Mesenchymal stem cell (in vitro differentiated cells and primary cell): ENCODE measurements at regions not wholly inside any gene's neighbourhood (a gene's known extent, or its start where the extent isn't known, plus 50 kb on each side); places are given as distances from the start of the nearest gene placed in this dataset.

Experiments used
- DNase-seq: peaks from one replicate; pipeline ENCODE4 v3.0.0-alpha.2; 2013
- H2AFZ ChIP-seq: one replicate; pipeline ENCODE4 v1.6.1; 2013; ENCODE audit warnings: low read depth, mild to moderate bottlenecking, control low read depth, inconsistent platforms, low read length, moderate library complexity
- H2AK5ac ChIP-seq: 2 replicates; pipeline ENCODE4 v1.6.1; 2013; ENCODE audit warnings: low read length, moderate library complexity, mild to moderate bottlenecking, inconsistent platforms; ENCODE audit not compliant: severe bottlenecking
- H2BK120ac ChIP-seq: one replicate; pipeline ENCODE4 v1.6.1; 2013; ENCODE audit warnings: low read depth, mild to moderate bottlenecking, inconsistent platforms, low read length, moderate library complexity
- H2BK12ac ChIP-seq, 2 experiments: one replicate each; pipeline ENCODE4 v1.6.1; 2013; ENCODE audit warnings: inconsistent platforms in 2 of 2, low read length in 2 of 2, mild to moderate bottlenecking in 2 of 2, moderate library complexity in 2 of 2, control low read depth in 1 of 2
- H2BK15ac ChIP-seq: one replicate; pipeline ENCODE4 v1.6.1; 2013; ENCODE audit warnings: mild to moderate bottlenecking, low read depth, inconsistent platforms; ENCODE audit not compliant: poor library complexity, severe bottlenecking
- H2BK5ac ChIP-seq: 2 replicates; pipeline ENCODE4 v1.6.1; 2013; ENCODE audit warnings: low read depth, mild to moderate bottlenecking, low read length, control low read depth, inconsistent platforms; ENCODE audit not compliant: poor library complexity, severe bottlenecking
- H3K14ac ChIP-seq, 2 experiments: one replicate each; pipeline ENCODE4 v1.6.1; 2013; ENCODE audit warnings: inconsistent platforms in 2 of 2, low read length in 2 of 2, control low read depth in 1 of 2, mild to moderate bottlenecking in 1 of 2, moderate library complexity in 1 of 2
- H3K18ac ChIP-seq, 2 experiments: one replicate each; pipeline ENCODE4 v1.6.1; 2013; ENCODE audit warnings: inconsistent platforms in 2 of 2, low read length in 2 of 2, control low read depth in 1 of 2, low read depth in 1 of 2, mild to moderate bottlenecking in 1 of 2
- H3K23ac ChIP-seq, 2 experiments: one replicate each; pipeline ENCODE4 v1.6.1; 2013; ENCODE audit warnings: inconsistent platforms in 2 of 2, low read length in 2 of 2, mild to moderate bottlenecking in 2 of 2, moderate library complexity in 2 of 2, control low read depth in 1 of 2
- H3K27ac ChIP-seq: 2 replicates; pipeline ENCODE4 v1.5.1; 2013; ENCODE audit warnings: mild to moderate bottlenecking, moderate library complexity, low read length, control low read depth, inconsistent platforms; ENCODE audit not compliant: poor library complexity, severe bottlenecking
- H3K27me3 ChIP-seq, 2 experiments: 2 replicates each; pipeline versions ENCODE4 v1.6.1 to v1.7.0; 2013; ENCODE audit warnings: low read length in 2 of 2, mild to moderate bottlenecking in 2 of 2, moderate library complexity in 2 of 2, control low read depth in 1 of 2, inconsistent platforms in 1 of 2; ENCODE audit not compliant: control insufficient read depth in 1 of 2, insufficient read depth in 1 of 2
- H3K36me3 ChIP-seq, 2 experiments: 2 replicates each; pipeline versions ENCODE4 v1.6.1 to v1.7.0; 2013; ENCODE audit warnings: low read length in 2 of 2, control low read depth in 1 of 2, inconsistent platforms in 1 of 2, low read depth in 1 of 2, mild to moderate bottlenecking in 1 of 2; ENCODE audit not compliant: insufficient read depth in 2 of 2, control insufficient read depth in 1 of 2
- H3K4ac ChIP-seq, 2 experiments: one replicate each; pipeline ENCODE4 v1.6.1; 2013; ENCODE audit warnings: inconsistent platforms in 2 of 2, low read length in 2 of 2, mild to moderate bottlenecking in 2 of 2, moderate library complexity in 2 of 2, control low read depth in 1 of 2, low read depth in 1 of 2
- H3K4me1 ChIP-seq: 2 replicates; pipeline ENCODE4 v1.6.1; 2013; ENCODE audit warnings: low read depth, low read length, control low read depth; ENCODE audit not compliant: control insufficient read depth, insufficient read depth
- H3K4me2 ChIP-seq: 2 replicates; pipeline ENCODE4 v1.6.1; 2013; ENCODE audit warnings: low read length, mild to moderate bottlenecking, inconsistent platforms; ENCODE audit not compliant: poor library complexity, severe bottlenecking
- H3K4me3 ChIP-seq, 2 experiments: 2 replicates each; pipeline versions ENCODE4 v1.5.1 to v1.7.0; 2013; ENCODE audit warnings: low read length in 2 of 2, mild to moderate bottlenecking in 2 of 2, control low read depth in 1 of 2, low read depth in 1 of 2; ENCODE audit not compliant: insufficient read depth in 1 of 2
- H3K79me1 ChIP-seq: replicated peaks from 2 replicates; pipeline ENCODE4 v1.6.1; 2013; ENCODE audit warnings: mild to moderate bottlenecking, control low read depth, low read length, inconsistent platforms; ENCODE audit not compliant: poor library complexity, severe bottlenecking
- H3K9ac ChIP-seq: 2 replicates; pipeline ENCODE4 v1.7.0; 2013; ENCODE audit warnings: mild to moderate bottlenecking, low read length, moderate library complexity
- H3K9me3 ChIP-seq: 2 replicates; pipeline ENCODE4 v1.7.0; 2013; ENCODE audit warnings: mild to moderate bottlenecking, low read length; ENCODE audit not compliant: control insufficient read depth
- H4K8ac ChIP-seq: one replicate; pipeline ENCODE4 v1.6.1; 2013; ENCODE audit warnings: inconsistent platforms, mild to moderate bottlenecking, low read length, moderate library complexity
- H4K91ac ChIP-seq: one replicate; pipeline ENCODE4 v1.6.1; 2013; ENCODE audit warnings: mild to moderate bottlenecking, low read length, inconsistent platforms
- WGBS: methylation state at CpG from one replicate; pipeline ENCODE4 v1.1.7; 2013; ENCODE audit warnings: mixed read lengths; 5-methylcytosine and 5-hydroxymethylcytosine counted together

- Histone ChIP-seq H4K8ac (no peak overlapping the region), H2BK12ac (no peak overlapping the region), H4K91ac (no peak overlapping the region), H3K18ac (no peak overlapping the region), H3K4me1 (peaks cover 9% of the 10 kb centered on the region), H3K14ac (no peak overlapping the region), H2BK5ac (no peak overlapping the region), H3K4me2 (no peak overlapping the region), H2BK15ac (no peak overlapping the region), H3K27me3 (peaks cover 0 to 17% of the 10 kb centered on the region in 2 experiments), H2AK5ac (no peak overlapping the region), H3K79me1 (no peaks in the 10 kb centered on the region), H2BK120ac (no peak overlapping the region), H3K9me3 (no peaks in the 10 kb centered on the region), H3K9ac (no peak overlapping the region), H2AFZ (no peak overlapping the region), H3K23ac (no peak overlapping the region), H3K36me3 (no peaks in the 10 kb centered on the region), H3K4me3 (no peak overlapping the region), H3K4ac (no peak overlapping the region), H3K27ac (no peak overlapping the region)
- no peak for DNase-seq
- WGBS, result no CpG with 5 or more reads among the region's 1 CpG
Measured at GRCh38 chr10:44237364-44238049, 147.4 kb downstream of the CXCL12 start.

- Histone ChIP-seq H2AK5ac (no peak overlapping the region), H3K23ac (no peak overlapping the region), H3K18ac (no peak overlapping the region), H2BK15ac (no peak overlapping the region), H2BK12ac (no peak overlapping the region), H3K4me1 (peaks cover 9% of the 10 kb centered on the region), H3K27me3 (peaks cover 0 to 7% of the 10 kb centered on the region in 2 experiments), H3K4me2 (no peak overlapping the region), H4K8ac (no peak overlapping the region), H3K79me1 (no peaks in the 10 kb centered on the region), H3K9me3 (no peaks in the 10 kb centered on the region), H3K4me3 (no peak overlapping the region), H4K91ac (no peak overlapping the region), H3K27ac (no peak overlapping the region), H2BK5ac (no peak overlapping the region), H2AFZ (no peak overlapping the region), H3K9ac (no peak overlapping the region), H3K4ac (no peak overlapping the region), H2BK120ac (no peak overlapping the region), H3K36me3 (no peaks in the 10 kb centered on the region), H3K14ac (no peak overlapping the region)
- WGBS, result 92% methylated on average over 5 of the region's 5 CpGs
- DNase-seq, result no peak
Measured at GRCh38 chr10:44235363-44235762, 149.5 kb downstream of the CXCL12 start.

- H3K4me3 ChIP-seq, result no peak overlapping the region
- no peak overlapping the region for H3K27ac ChIP-seq
- H3K4me2 ChIP-seq, result no peak overlapping the region
- no peak overlapping the region for H3K9ac ChIP-seq
- H2AK5ac ChIP-seq, result no peak overlapping the region
- H4K91ac ChIP-seq, result no peak overlapping the region
- no peak overlapping the region for H2AFZ ChIP-seq
- peak overlapping the region in 1 of 2 experiments; percentile 83 for H2BK12ac ChIP-seq
- H4K8ac ChIP-seq, result no peak overlapping the region
- H3K36me3 ChIP-seq, result no peaks in the 10 kb centered on the region
- H3K79me1 ChIP-seq, result no peaks in the 10 kb centered on the region
- no peaks in the 10 kb centered on the region for H3K9me3 ChIP-seq
- H3K4ac ChIP-seq, result no peak overlapping the region
- H3K4me1 ChIP-seq, result peaks cover 9% of the 10 kb centered on the region
- H3K27me3 ChIP-seq, result peaks cover 0 to 7% of the 10 kb centered on the region in 2 experiments
- H3K14ac ChIP-seq, result no peak overlapping the region
- H2BK120ac ChIP-seq, result no peak overlapping the region
- DNase-seq, result no peak
- H2BK15ac ChIP-seq, result no peak overlapping the region
- H2BK5ac ChIP-seq, result no peak overlapping the region
- H3K18ac ChIP-seq, result no peak overlapping the region
- WGBS, result 69% methylated on average over 3 of the region's 3 CpGs
- no peak overlapping the region for H3K23ac ChIP-seq
Measured at GRCh38 chr10:44234483-44234875, 150.4 kb downstream of the CXCL12 start.

GRCh38 chr10:44233561-44234482 is 151.1 kb downstream of the CXCL12 start:
- peak overlapping the region; percentile 64 to 86 for H3K18ac ChIP-seq
- no peak overlapping the region for H3K9ac ChIP-seq
- DNase-seq, result peak; percentile 70
- peak overlapping the region; percentile 56 to 66 for H3K4ac ChIP-seq
- H3K79me1 ChIP-seq, result no peaks in the 10 kb centered on the region
- H2BK120ac ChIP-seq, result no peak overlapping the region
- no peak overlapping the region for H2BK5ac ChIP-seq
- H4K8ac ChIP-seq, result peak overlapping the region; percentile 63
- no peak overlapping the region for H3K4me2 ChIP-seq
- H3K4me3 ChIP-seq, result no peak overlapping the region
- H2BK12ac ChIP-seq, result no peak overlapping the region
- peak overlapping the region; percentile 92 for H4K91ac ChIP-seq
- no peak overlapping the region for H3K23ac ChIP-seq
- no peak overlapping the region for H3K27ac ChIP-seq
- H3K36me3 ChIP-seq, result no peaks in the 10 kb centered on the region
- H3K14ac ChIP-seq, result no peak overlapping the region
- H2BK15ac ChIP-seq, result no peak overlapping the region
- peaks cover 9% of the 10 kb centered on the region for H3K4me1 ChIP-seq
- H2AFZ ChIP-seq, result peak overlapping the region; percentile 3
- 18% methylated on average over 17 of the region's 23 CpGs for WGBS
- H3K9me3 ChIP-seq, result no peaks in the 10 kb centered on the region
- H2AK5ac ChIP-seq, result no peak overlapping the region
- peaks cover 0 to 7% of the 10 kb centered on the region in 2 experiments for H3K27me3 ChIP-seq
